ENCODE measurements at regions not wholly inside any gene's neighbourhood (a gene's known extent, or its start where the extent isn't known, plus 50 kb on each side); places are given as distances from the start of the nearest gene placed in this dataset.

GRCh38 chr11:13227676-13228255 lies 49.8 kb upstream of the BMAL1 start:
- Histone ChIP-seq H2BK5ac (ENCODE audit: low read depth, low read length) (no peak overlapping the region), H3K79me1 (ENCODE audit: low read depth, low read length) (no peaks in the 10 kb centered on the region), H3K27me3 (replicated peaks in 1 of 4; ENCODE audit: control insufficient read depth in 3 of 4, extremely low read depth in 1 of 4, insufficient read depth in 3 of 4, low read length in 3 of 4) (no peaks in the 10 kb centered on the region), H3K4ac (replicated peaks; ENCODE audit: insufficient read length, low read depth, low read length) (no peak overlapping the region), H3K27ac (ENCODE audit: low read depth, low read length) (no peak overlapping the region), H3K4me2 (ENCODE audit: insufficient read depth in 1 of 2, low read depth in 2 of 2, low read length in 2 of 2) (no peak overlapping the region), H4K8ac (ENCODE audit: extremely low read depth, insufficient read depth, low read length) (no peak overlapping the region), H3K4me3 (ENCODE audit: extremely low read depth in 1 of 4, insufficient read depth in 2 of 4, low read depth in 3 of 4, low read length in 4 of 4) (no peak overlapping the region), H3K23me2 (ENCODE audit: low read depth, low read length) (no peaks in the 10 kb centered on the region), H3K56ac (replicated peaks; ENCODE audit: insufficient read length, low read depth, low read length) (no peak overlapping the region), H4K91ac (replicated peaks; ENCODE audit: insufficient read length, low read length) (no peak overlapping the region), H2AFZ (ENCODE audit: low read length) (no peak overlapping the region), H2BK12ac (ENCODE audit: low read depth, low read length) (no peak overlapping the region), H3K18ac (ENCODE audit: extremely low read depth, low read length) (no peak overlapping the region), H2BK120ac (replicated peaks; ENCODE audit: low read depth, low read length) (no peak overlapping the region), H3K9me3 (ENCODE audit: insufficient read depth in 2 of 2, low read depth in 1 of 2, low read length in 1 of 2) (no peaks in the 10 kb centered on the region), H3K36me3 (ENCODE audit: control insufficient read depth in 2 of 4, insufficient read depth in 4 of 4, low read length in 3 of 4) (no peaks in the 10 kb centered on the region), H4K5ac (ENCODE audit: insufficient read length, low read depth, low read length) (no peak overlapping the region), H3K4me1 (replicated peaks in 1 of 4; ENCODE audit: control insufficient read depth in 3 of 4, insufficient read depth in 4 of 4, low read length in 3 of 4) (no peaks in the 10 kb centered on the region), H2AK5ac (ENCODE audit: low read depth, low read length) (no peak overlapping the region), H3K23ac (ENCODE audit: insufficient read length) (no peak overlapping the region), H2BK20ac (ENCODE audit: low read length) (no peak overlapping the region), H4K20me1 (replicated peaks in 1 of 2; ENCODE audit: control insufficient read depth in 1 of 2, insufficient read depth in 2 of 2, low read length in 2 of 2) (no peaks in the 10 kb centered on the region), H3K79me2 (ENCODE audit: control insufficient read depth in 1 of 2, insufficient read depth in 2 of 2, low read length in 2 of 2) (no peaks in the 10 kb centered on the region), H3K9ac (replicated peaks in 1 of 4; ENCODE audit: extremely low read depth in 1 of 4, low read depth in 3 of 4, low read length in 3 of 4) (no peak overlapping the region), H3K14ac (ENCODE audit: insufficient read length) (no peak overlapping the region), H2BK15ac (ENCODE audit: low read length) (no peak overlapping the region)
- FAIRE-seq = no peak
- DNase-seq (ENCODE audit: low read depth in 1 of 2, low spot score in 2 of 2) = no peak
- ChIA-PET CTCF (ENCODE audit: partially characterized antibody) (interaction anchor here (1.0 to 8.2 kb wide), 6 partner anchors 10 to 117 kb away, joined by 3 to 95 read pairs (median 9); no protein-coding TSS in a partner anchor), POLR2A (ENCODE audit: partially characterized antibody) (interaction anchor here (1.3 kb wide), 1 partner anchor 9 kb away, joined by 3 read pairs; no protein-coding TSS in a partner anchor)
- WGBS, 2 experiments (ENCODE audit: extremely low coverage in 1 of 2, insufficient coverage in 1 of 2, insufficient read length in 1 of 2, insufficient replicate concordance in 2 of 2, low coverage in 1 of 2, low lambda C conversion rate in 2 of 2, missing lambda C conversion rate in 1 of 2) = 89% methylated on average over 4 of the region's 4 CpGs; no CpG with 5 or more reads in 1 of the 2 experiments
- no peak for TF ChIP-seq ATF3 (IDR thresholded peaks at IDR 0.05; ENCODE audit: insufficient read depth, low read depth, low read length)
- no peak for TF ChIP-seq MAX (IDR thresholded peaks at IDR 0.05)
- TF ChIP-seq SRF (IDR thresholded peaks at IDR 0.05; ENCODE audit: low read depth, low read length) = no peak
- TF ChIP-seq TCF12 (IDR thresholded peaks at IDR 0.05; ENCODE audit: low read depth, low read length) = no peak
- TF ChIP-seq RBBP5 (IDR thresholded peaks at IDR 0.05; ENCODE audit: borderline replicate concordance, low read depth, low read length) = no peak
- TF ChIP-seq KDM4A (IDR thresholded peaks at IDR 0.05; ENCODE audit: low read depth, low read length, severe bottlenecking) = no peak
- no peak for TF ChIP-seq SAP30 (IDR thresholded peaks at IDR 0.05; ENCODE audit: insufficient read depth, insufficient replicate concordance, low read length)
- no peak for TF ChIP-seq CEBPB (IDR thresholded peaks at IDR 0.05; ENCODE audit: low read depth, low read length)
- TF ChIP-seq E2F6 (IDR thresholded peaks at IDR 0.05) = no peak
- no peak for TF ChIP-seq SUZ12 (IDR thresholded peaks at IDR 0.05; ENCODE audit: low read length)
- TF ChIP-seq CTBP2 (IDR thresholded peaks at IDR 0.05; ENCODE audit: borderline replicate concordance, insufficient read depth, insufficient read length, low read length) = no peak
- TF ChIP-seq GABPA (IDR thresholded peaks at IDR 0.05; ENCODE audit: borderline replicate concordance, insufficient read depth, low read length) = no peak
